ENCODE measurements at regions not wholly inside any gene's neighbourhood (a gene's known extent, or its start where the extent isn't known, plus 50 kb on each side); places are given as distances from the start of the nearest gene placed in this dataset.

DNA sequence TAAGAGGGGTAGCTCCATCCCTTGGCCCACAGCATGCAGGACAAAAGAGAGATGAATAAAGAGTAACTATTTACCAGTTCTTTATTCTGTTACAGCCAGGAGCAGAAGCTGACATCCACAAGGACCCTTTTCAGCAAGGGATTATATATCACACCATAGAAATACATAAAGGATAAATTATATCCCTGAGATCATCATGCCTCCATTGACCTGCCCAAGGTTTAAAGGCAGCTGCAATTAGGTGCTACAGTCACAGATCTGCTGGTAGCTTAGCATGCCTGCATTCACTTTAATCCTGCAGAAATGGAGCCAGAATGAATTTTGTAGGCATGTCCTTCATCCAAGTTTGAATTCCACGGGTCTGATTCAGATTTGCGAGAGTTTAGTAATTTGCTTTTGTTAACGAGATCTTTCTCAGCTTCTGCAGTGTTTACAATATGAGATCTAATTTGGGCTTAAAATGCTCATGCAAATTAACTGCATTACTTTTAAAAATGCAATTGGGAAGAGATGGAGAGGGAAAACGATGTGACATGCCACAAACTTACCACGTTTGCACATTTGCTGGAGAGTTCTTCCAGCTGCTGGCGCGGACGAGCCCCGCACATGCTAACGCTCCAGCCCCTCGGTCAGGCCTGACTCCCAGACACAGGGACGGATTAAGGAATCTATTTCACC is 327.0 kb upstream of the NOCT start:
- TF ChIP-seq, protein P1, sequence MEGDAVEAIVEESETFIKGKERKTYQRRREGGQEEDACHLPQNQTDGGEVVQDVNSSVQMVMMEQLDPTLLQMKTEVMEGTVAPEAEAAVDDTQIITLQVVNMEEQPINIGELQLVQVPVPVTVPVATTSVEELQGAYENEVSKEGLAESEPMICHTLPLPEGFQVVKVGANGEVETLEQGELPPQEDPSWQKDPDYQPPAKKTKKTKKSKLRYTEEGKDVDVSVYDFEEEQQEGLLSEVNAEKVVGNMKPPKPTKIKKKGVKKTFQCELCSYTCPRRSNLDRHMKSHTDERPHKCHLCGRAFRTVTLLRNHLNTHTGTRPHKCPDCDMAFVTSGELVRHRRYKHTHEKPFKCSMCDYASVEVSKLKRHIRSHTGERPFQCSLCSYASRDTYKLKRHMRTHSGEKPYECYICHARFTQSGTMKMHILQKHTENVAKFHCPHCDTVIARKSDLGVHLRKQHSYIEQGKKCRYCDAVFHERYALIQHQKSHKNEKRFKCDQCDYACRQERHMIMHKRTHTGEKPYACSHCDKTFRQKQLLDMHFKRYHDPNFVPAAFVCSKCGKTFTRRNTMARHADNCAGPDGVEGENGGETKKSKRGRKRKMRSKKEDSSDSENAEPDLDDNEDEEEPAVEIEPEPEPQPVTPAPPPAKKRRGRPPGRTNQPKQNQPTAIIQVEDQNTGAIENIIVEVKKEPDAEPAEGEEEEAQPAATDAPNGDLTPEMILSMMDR (IDR thresholded peaks at IDR 0.05): no peak
- no peak for TF ChIP-seq POLR2AphosphoS5 (IDR thresholded peaks at IDR 0.05)

Measured in esophagus muscularis mucosa (tissue), 3 donors.